Natural killer cell (primary cell): ENCODE measurements at regions not wholly inside any gene's neighbourhood (a gene's known extent, or its start where the extent isn't known, plus 50 kb on each side); places are given as distances from the start of the nearest gene placed in this dataset.

Experiments
- ATAC-seq, 3 donors: fragments of 150-1000 bp in 2 of 3; fragments of 200-7000 bp in 1 of 3; cut with Tn5 transposase; 1 replicate in 1 of 3; 2 replicates in 2 of 3; pipeline ENCODE4 v1.10.0; 2021; ENCODE audit warnings: mild to moderate bottlenecking in 2 of 3, moderate library complexity in 2 of 3
- DNase-seq, 2 donors: peaks; one replicate each; pipeline versions ENCODE4 v3.0.0 to v3.0.0-alpha.2; 2013 to 2021; ENCODE audit warnings: mixed read lengths in 1 of 2
- H3K27ac ChIP-seq: one replicate; pipeline ENCODE4 v1.5.1; 2013; ENCODE audit warnings: mild to moderate bottlenecking, low read length
- H3K27me3 ChIP-seq: one replicate; pipeline ENCODE4 v1.6.1; 2013; ENCODE audit warnings: low read length; ENCODE audit not compliant: control insufficient read depth, insufficient read depth
- H3K36me3 ChIP-seq: one replicate; pipeline ENCODE4 v1.6.1; 2013; ENCODE audit warnings: low read length; ENCODE audit not compliant: control insufficient read depth, insufficient read depth
- H3K4me1 ChIP-seq: one replicate; pipeline ENCODE4 v1.6.1; 2013; ENCODE audit warnings: low read length; ENCODE audit not compliant: control insufficient read depth, insufficient read depth
- H3K4me3 ChIP-seq: one replicate; pipeline ENCODE4 v1.5.1; 2013; ENCODE audit warnings: low read length
- H3K9me3 ChIP-seq: one replicate; pipeline ENCODE4 v1.6.1; 2013; ENCODE audit warnings: low read length; ENCODE audit not compliant: control insufficient read depth, insufficient read depth
- H3K27ac Mint-ChIP-seq, 2 donors: one replicate each; pipeline ENCODE4 v1.8.0; 2022; ENCODE audit warnings: mild to moderate bottlenecking in 2 of 2, mixed read lengths in 2 of 2, moderate library complexity in 1 of 2
- H3K27me3 Mint-ChIP-seq, 2 donors: one replicate each; pipeline ENCODE4 v1.8.0; 2022; ENCODE audit warnings: low read depth in 2 of 2, mixed read lengths in 2 of 2
- H3K36me3 Mint-ChIP-seq: one replicate; pipeline ENCODE4 v1.8.0; 2022; ENCODE audit warnings: mixed read lengths
- H3K4me1 Mint-ChIP-seq, 2 donors: one replicate each; pipeline ENCODE4 v1.8.0; 2022; ENCODE audit warnings: mixed read lengths in 2 of 2
- H3K4me3 Mint-ChIP-seq: one replicate; pipeline ENCODE4 v1.8.0; 2022; ENCODE audit warnings: mild to moderate bottlenecking, moderate library complexity, mixed read lengths
- H3K9me3 Mint-ChIP-seq, 2 donors: one replicate each; pipeline ENCODE4 v1.8.0; 2022; ENCODE audit warnings: mixed read lengths in 2 of 2
- CTCF ChIP-seq: fragments of 200-600 bp; IDR thresholded peaks from one replicate; pipeline ENCODE4 v1.8.0; 2022; ENCODE audit warnings: antibody characterized with exemption
- WGBS: methylation state at CpG from one replicate; pipeline ENCODE4 v1.1.7; 2013; ENCODE audit warnings: missing lambda C conversion rate; ENCODE audit not compliant: insufficient coverage; 5-methylcytosine and 5-hydroxymethylcytosine counted together
- intact Hi-C: fragments of 100-400 bp; cut with micrococcal nuclease; formaldehyde crosslinking; loops from one replicate; pipeline ENCODE4 v1.14.2; 2022

- WGBS, result 83% methylated on average over 7 of the region's 8 CpGs
- Mint-ChIP-seq H3K27ac (no peak overlapping the region), H3K27me3 (peaks cover 0 to 7% of the 10 kb centered on the region in 2 donors), H3K9me3 (no peaks in the 10 kb centered on the region), H3K4me1 (peaks cover 0 to 7% of the 10 kb centered on the region in 2 donors), H3K4me3 (no peak overlapping the region), H3K36me3 (no peaks in the 10 kb centered on the region)
- no peak overlapping the region for H3K27ac ChIP-seq
- no peaks in the 10 kb centered on the region for H3K36me3 ChIP-seq
- H3K27me3 ChIP-seq, result no peaks in the 10 kb centered on the region
- intact Hi-C loops, result no loop called here
- no peak for TF ChIP-seq CTCF
- H3K4me1 ChIP-seq, result no peaks in the 10 kb centered on the region
- no peak for ATAC-seq
- H3K9me3 ChIP-seq, result no peaks in the 10 kb centered on the region
- no peak for DNase-seq
- no peak overlapping the region for H3K4me3 ChIP-seq
Observed at GRCh38 chr2:8617590-8617989, 64.3 kb upstream of the ID2 start.

DNA sequence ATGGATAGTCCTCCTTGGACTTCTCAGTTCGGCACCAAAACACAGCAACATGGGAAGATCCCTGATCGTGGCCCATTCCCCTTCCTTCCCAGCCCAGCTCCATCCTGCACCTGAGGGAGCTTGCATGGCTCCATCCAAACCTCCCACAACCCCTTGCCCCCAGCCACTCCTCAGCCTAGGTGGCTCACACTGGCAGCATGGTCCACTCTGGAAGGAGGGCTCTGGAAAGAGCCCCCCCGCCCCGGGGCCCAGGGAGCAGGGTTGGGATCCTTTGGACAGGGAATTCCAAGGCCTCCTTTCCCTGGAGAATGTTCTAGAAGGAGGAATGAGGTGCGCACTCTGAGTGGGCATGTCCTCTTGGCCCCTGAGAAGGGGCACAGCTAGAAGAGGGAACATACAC, 62.8 kb upstream of the ID2 start:
- Histone ChIP-seq H3K27ac (no peak overlapping the region), H3K4me3 (no peak overlapping the region), H3K36me3 (no peaks in the 10 kb centered on the region), H3K9me3 (no peaks in the 10 kb centered on the region), H3K4me1 (no peaks in the 10 kb centered on the region), H3K27me3 (no peaks in the 10 kb centered on the region)
- no peak overlapping the region for H3K27ac Mint-ChIP-seq
- DNase-seq, result no peak
- 95% methylated on average over 5 of the region's 5 CpGs for WGBS
- no peaks in the 10 kb centered on the region for H3K9me3 Mint-ChIP-seq
- no peak overlapping the region for H3K4me3 Mint-ChIP-seq
- intact Hi-C loops, result no loop called here
- H3K36me3 Mint-ChIP-seq, result no peaks in the 10 kb centered on the region
- peaks cover 0 to 10% of the 10 kb centered on the region in 2 donors for H3K27me3 Mint-ChIP-seq
- no peak for ATAC-seq
- no peak for TF ChIP-seq CTCF
- peaks cover 5 to 12% of the 10 kb centered on the region in 2 donors for H3K4me1 Mint-ChIP-seq

DNA sequence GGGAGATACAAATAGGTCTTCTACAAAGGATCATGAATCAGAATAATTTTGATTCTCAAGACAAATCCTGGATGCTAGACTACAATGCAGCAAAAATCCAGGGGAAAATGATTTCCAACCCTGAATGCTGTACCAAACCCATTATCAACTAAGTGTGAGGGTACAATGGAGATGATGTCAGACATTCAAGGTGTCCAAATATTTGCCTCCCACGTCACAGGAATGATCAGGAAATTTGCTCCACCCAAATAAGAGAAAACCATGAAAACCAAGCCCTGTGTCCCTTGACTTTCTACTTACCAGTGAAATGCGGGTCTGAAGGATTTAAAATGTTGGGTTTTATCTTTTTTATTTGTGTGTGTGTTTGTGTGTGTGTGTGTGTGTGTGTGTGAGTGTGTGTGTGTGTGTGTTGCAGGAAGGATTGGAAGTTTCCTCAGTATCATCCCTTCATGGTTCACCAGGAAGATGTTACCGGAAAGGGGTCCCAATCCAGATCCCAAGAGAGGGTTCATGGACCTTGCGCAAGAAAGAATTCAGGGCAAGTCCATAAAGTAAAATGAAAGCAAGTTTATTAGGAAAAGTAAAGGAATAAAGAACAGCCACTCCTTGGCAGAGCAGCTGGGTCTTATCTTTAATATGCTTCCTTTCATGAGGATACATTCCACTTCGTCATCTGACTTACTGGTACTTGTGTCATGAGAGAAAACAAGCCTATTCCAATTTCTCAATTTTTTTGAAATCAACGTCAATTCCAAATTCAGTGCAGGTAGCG, 61.1 kb upstream of the ID2 start:
- WGBS, result 89% methylated on average over 6 of the region's 7 CpGs
- Histone ChIP-seq H3K9me3 (no peaks in the 10 kb centered on the region), H3K36me3 (no peaks in the 10 kb centered on the region), H3K4me1 (no peaks in the 10 kb centered on the region), H3K27me3 (no peaks in the 10 kb centered on the region), H3K27ac (no peak overlapping the region), H3K4me3 (no peak overlapping the region)
- ATAC-seq (no peak), DNase-seq (no peak)
- Mint-ChIP-seq H3K4me1 (peaks cover 5 to 7% of the 10 kb centered on the region in 2 donors), H3K9me3 (no peaks in the 10 kb centered on the region), H3K27me3 (peaks cover 0 to 8% of the 10 kb centered on the region in 2 donors), H3K27ac (no peak overlapping the region), H3K4me3 (no peak overlapping the region), H3K36me3 (no peaks in the 10 kb centered on the region)
- no peak for TF ChIP-seq CTCF
- intact Hi-C loops, result no loop called here
